ENCODE measurements at regions not wholly inside any gene's neighbourhood (a gene's known extent, or its start where the extent isn't known, plus 50 kb on each side); places are given as distances from the start of the nearest gene placed in this dataset.

DNA sequence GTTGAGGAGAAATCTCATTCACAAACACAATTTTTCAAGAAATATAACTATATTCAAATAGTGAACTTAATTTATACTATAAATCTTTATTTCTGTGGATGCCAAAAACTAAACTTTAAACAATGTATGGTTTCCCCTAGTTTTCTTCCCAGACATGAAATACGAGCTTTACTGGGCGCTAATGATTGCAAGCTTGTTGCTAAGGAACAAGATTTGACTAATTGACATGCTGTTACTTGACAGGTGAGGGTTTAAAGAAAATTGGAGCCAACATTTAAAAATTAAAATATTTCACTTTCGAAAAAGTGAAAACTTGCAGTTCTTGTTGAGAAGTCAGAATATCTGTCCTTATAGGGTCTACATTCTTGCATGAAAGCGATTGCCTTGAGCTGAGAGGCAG, 381.0 kb downstream of the MEIS1 start:
- H3K9me3 ChIP-seq (ENCODE audit: control insufficient read depth, low read length): peaks cover 12% of the 10 kb centered on the region
- peaks cover 20% of the 10 kb centered on the region for H3K9me3 Mint-ChIP-seq
- H3K4me1 Mint-ChIP-seq: no peaks in the 10 kb centered on the region
- H3K27me3 Mint-ChIP-seq (ENCODE audit: insufficient read depth): no peaks in the 10 kb centered on the region
- H3K27ac Mint-ChIP-seq: no peak overlapping the region
- H3K36me3 Mint-ChIP-seq (ENCODE audit: low read depth): no peaks in the 10 kb centered on the region
- no peak overlapping the region for H3K4me3 ChIP-seq (ENCODE audit: low read length)
- H3K4me1 ChIP-seq (ENCODE audit: control insufficient read depth, insufficient read depth, low read length): no peaks in the 10 kb centered on the region
- 90 to 91% methylated on average over 2 to 4 of the region's 4 CpGs for WGBS, 2 experiments (ENCODE audit: insufficient coverage in 1 of 2, insufficient read length in 1 of 2)
- H3K27ac ChIP-seq (ENCODE audit: low read depth, low read length): no peak overlapping the region
- no peak for DNase-seq
- no peak overlapping the region for H3K4me3 Mint-ChIP-seq
- no peaks in the 10 kb centered on the region for H3K27me3 ChIP-seq (ENCODE audit: control insufficient read depth, insufficient read depth, low read length, poor library complexity, severe bottlenecking)
- TF ChIP-seq, protein P1, sequence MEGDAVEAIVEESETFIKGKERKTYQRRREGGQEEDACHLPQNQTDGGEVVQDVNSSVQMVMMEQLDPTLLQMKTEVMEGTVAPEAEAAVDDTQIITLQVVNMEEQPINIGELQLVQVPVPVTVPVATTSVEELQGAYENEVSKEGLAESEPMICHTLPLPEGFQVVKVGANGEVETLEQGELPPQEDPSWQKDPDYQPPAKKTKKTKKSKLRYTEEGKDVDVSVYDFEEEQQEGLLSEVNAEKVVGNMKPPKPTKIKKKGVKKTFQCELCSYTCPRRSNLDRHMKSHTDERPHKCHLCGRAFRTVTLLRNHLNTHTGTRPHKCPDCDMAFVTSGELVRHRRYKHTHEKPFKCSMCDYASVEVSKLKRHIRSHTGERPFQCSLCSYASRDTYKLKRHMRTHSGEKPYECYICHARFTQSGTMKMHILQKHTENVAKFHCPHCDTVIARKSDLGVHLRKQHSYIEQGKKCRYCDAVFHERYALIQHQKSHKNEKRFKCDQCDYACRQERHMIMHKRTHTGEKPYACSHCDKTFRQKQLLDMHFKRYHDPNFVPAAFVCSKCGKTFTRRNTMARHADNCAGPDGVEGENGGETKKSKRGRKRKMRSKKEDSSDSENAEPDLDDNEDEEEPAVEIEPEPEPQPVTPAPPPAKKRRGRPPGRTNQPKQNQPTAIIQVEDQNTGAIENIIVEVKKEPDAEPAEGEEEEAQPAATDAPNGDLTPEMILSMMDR (conservative IDR thresholded peaks at IDR 0.05): no peak
- H3K9ac ChIP-seq (ENCODE audit: extremely low read depth, low read length, poor library complexity, severe bottlenecking): no peak overlapping the region
- H3K36me3 ChIP-seq (ENCODE audit: control insufficient read depth, insufficient read depth, low read length): no peaks in the 10 kb centered on the region

DNA sequence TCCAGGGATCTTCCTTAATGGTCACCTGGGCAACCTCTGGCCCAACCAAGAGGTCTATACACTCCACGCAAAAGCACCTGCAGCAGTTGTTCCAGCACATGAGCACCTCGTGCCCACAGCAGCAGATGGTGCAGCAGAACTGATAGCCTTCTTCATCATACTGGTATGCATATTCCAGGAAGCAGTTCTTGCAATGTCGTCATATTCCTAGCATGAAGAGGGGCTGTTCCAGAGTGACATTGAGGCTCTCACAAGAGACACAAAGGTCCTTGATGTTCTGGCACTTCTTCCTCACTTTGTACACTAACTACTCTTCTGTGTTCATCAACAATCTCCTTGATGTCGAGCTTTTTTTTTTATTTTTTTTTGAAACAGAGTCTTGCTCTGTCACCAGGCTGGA, 386.2 kb downstream of the MEIS1 start:
- no peaks in the 10 kb centered on the region for H3K36me3 ChIP-seq (ENCODE audit: control insufficient read depth, insufficient read depth, low read length)
- H3K27ac ChIP-seq (ENCODE audit: low read depth, low read length): no peak overlapping the region
- WGBS, 2 experiments (ENCODE audit: insufficient coverage in 1 of 2, insufficient read length in 1 of 2): 89 to 100% methylated on average over 2 to 4 of the region's 4 CpGs
- no peak for DNase-seq
- Mint-ChIP-seq H3K36me3 (ENCODE audit: low read depth) (no peaks in the 10 kb centered on the region), H3K4me1 (no peaks in the 10 kb centered on the region), H3K27me3 (ENCODE audit: insufficient read depth) (peaks cover 2% of the 10 kb centered on the region), H3K4me3 (no peak overlapping the region), H3K27ac (no peak overlapping the region), H3K9me3 (peaks cover 17% of the 10 kb centered on the region)
- no peak overlapping the region for H3K4me3 ChIP-seq (ENCODE audit: low read length)
- H3K9me3 ChIP-seq (ENCODE audit: control insufficient read depth, low read length): peaks cover 12% of the 10 kb centered on the region
- TF ChIP-seq, protein P1 (conservative IDR thresholded peaks at IDR 0.05): no peak
- no peaks in the 10 kb centered on the region for H3K27me3 ChIP-seq (ENCODE audit: control insufficient read depth, insufficient read depth, low read length, poor library complexity, severe bottlenecking)
- no peaks in the 10 kb centered on the region for H3K4me1 ChIP-seq (ENCODE audit: control insufficient read depth, insufficient read depth, low read length)
- no peak overlapping the region for H3K9ac ChIP-seq (ENCODE audit: extremely low read depth, low read length, poor library complexity, severe bottlenecking)

DNA sequence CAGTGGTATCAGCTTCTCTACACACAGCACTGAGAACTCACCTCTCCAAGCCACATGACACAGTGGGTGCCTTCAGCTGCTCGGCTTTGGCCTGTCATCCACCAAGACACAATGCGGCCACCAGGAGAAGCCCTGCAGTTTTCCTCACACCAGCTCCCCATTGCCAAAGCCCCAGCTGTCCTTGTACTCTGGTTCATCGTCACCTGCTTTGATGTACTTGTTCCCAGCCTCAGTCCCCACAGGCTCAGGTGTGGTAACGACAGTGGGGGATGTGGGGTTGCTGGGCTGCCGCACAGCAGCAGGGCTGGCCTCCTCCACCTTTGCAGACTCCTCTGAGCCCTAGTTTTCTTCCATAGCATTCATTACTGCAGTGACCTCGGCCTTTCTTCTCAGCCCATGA, 387.3 kb downstream of the MEIS1 start:
- Histone ChIP-seq H3K4me1 (ENCODE audit: control insufficient read depth, insufficient read depth, low read length) (no peaks in the 10 kb centered on the region), H3K36me3 (ENCODE audit: control insufficient read depth, insufficient read depth, low read length) (no peaks in the 10 kb centered on the region), H3K9me3 (ENCODE audit: control insufficient read depth, low read length) (peaks cover 12% of the 10 kb centered on the region), H3K9ac (ENCODE audit: extremely low read depth, low read length, poor library complexity, severe bottlenecking) (no peak overlapping the region), H3K27ac (ENCODE audit: low read depth, low read length) (no peak overlapping the region), H3K27me3 (ENCODE audit: control insufficient read depth, insufficient read depth, low read length, poor library complexity, severe bottlenecking) (no peaks in the 10 kb centered on the region), H3K4me3 (ENCODE audit: low read length) (no peak overlapping the region)
- no peak for DNase-seq
- H3K27me3 Mint-ChIP-seq (ENCODE audit: insufficient read depth): peaks cover 2% of the 10 kb centered on the region
- H3K9me3 Mint-ChIP-seq: peaks cover 17% of the 10 kb centered on the region
- H3K36me3 Mint-ChIP-seq (ENCODE audit: low read depth): no peaks in the 10 kb centered on the region
- no peak overlapping the region for H3K27ac Mint-ChIP-seq
- TF ChIP-seq, protein P1 (conservative IDR thresholded peaks at IDR 0.05): no peak
- 88 to 90% methylated on average over 3 to 6 of the region's 6 CpGs for WGBS, 2 experiments (ENCODE audit: insufficient coverage in 1 of 2, insufficient read length in 1 of 2)
- no peak overlapping the region for H3K4me3 Mint-ChIP-seq
- H3K4me1 Mint-ChIP-seq: no peaks in the 10 kb centered on the region
